Activated CD8-positive, alpha-beta memory T cell treated with anti-CD3 and anti-CD28 coated beads, Interleukin-2, amount 50 U/mL, for 1 hour (primary cell): ENCODE measurements at regions not wholly inside any gene's neighbourhood (a gene's known extent, or its start where the extent isn't known, plus 50 kb on each side); places are given as distances from the start of the nearest gene placed in this dataset.

ENCODE experiments used
- DNase-seq: peaks from one replicate; pipeline ENCODE4 v3.0.0-alpha.2; 2020; ENCODE audit errors: extremely low read depth

DNA sequence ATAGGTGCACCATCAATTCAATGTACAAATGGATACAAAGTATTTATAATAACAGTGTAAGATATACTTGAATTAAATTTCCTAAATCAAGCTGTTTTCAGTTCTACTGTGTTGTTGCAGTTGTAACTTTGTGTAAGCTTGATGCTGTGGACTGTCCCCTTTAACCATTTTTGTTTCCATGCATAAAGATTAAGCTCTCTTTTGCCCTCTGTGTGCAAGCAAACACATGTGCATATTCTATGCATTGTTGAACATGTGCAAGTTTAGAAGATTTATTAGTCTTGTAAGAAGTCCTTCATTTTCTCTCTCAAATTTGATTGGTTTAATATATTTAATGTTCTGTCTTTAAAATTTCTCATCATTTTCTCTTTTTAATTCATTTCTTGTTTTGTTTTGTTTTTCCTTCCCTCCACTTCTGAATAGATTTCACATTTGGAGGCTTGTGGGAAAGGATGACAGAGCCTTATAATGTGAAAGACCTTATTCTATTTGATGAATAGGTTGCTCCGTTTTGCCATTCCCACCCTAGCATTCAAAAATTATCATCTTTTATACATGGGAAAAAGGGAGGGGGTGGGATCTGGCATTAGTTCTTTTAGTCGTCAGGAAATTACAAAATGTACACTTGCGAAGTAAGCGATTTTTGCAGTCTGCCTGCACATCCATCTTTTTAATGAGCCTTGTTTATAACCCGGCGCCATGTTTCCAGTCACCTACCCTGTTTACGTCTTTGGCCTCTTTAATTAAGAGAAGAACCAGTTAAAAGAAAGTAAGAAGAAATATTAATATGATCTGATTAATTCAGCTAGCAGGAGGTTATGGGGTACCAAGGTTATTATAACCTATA is 961.5 kb upstream of the NR2F2 start:
- DNase-seq, result no peak

DNA sequence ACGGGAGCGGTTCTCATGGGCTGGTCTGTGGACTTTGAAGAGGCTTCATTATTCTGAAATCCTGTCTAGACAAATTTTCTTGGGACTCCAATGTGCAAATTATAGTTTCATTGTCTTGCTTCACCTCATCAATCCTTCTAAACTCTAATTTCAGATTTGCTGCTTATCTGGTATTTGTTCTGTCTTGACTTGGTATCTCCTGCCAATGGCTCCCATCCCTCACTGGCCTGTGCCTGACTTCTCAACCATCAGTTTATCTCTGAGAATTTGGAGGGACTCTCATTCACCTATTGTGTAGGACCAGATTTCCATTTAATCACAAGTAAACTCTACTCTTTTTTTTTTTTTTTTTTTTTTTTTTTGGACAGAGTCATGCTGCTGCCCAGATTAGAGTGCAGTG is 960.2 kb upstream of the NR2F2 start:
- DNase-seq, result no peak

DNA sequence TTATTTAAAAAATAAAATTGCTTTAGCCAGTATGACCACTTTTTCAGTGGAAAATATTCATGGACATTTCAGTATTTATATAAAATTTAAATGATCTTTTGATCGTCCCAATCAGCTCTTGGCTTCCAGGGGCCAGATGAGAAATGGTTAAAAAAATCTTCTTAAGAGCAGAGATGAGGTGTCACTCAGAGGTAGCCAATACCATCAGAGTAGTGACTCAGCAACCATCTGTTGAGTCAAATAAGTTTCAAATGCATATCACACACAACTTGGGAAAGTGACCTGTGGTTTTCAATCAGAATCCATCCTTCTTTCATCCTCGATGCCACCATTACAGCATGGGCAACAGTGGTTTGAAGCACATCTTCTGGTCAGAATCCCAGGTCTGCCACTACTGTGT is 958.8 kb upstream of the NR2F2 start:
- DNase-seq, result no peak

DNA sequence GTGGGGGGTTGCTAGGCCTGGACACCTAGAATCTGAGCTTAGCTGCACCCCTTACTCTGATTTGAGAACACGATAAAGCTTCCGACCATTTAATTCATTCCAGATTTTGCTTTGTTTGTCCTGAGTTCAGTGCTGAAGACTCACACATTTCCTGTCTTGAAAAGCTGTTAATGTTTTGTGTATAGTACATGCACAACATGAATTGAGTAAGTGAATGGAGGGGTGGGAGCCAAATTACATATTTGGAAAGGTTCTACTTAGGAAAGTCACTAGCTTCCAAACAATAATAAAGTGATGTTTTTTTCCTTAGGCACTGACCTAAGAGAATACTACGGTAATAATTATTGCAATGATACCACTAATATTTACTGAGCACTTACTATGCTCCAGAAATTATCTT is 955.2 kb upstream of the NR2F2 start:
- no peak for DNase-seq

DNA sequence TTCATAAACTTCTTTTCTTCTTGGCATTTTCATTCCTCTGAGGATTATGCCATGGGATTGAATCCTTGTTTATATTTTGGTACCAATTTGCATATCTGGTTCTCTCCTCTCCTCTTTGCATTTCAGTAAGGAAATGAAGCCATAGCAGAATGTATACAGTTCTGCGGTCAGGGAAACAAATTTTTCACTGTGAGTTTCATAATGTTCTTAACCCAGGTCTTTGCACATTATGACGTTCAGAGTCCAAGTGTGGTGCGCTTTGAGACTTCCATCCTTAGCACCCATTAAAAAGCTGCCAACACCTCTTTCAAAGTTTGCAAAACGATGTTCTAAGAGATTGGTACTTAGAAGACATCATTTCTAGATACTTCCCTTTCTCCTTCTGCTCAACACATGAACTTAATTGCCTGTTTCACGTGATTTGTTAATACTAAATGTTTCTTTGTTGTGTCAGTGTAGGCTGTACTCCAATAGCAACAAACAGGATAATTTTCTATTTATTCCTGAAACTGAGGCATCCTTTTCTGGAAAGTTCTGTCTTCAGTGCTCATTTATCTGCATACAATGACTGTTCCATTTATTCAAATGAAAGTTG is 953.1 kb upstream of the NR2F2 start:
- DNase-seq, result no peak

DNA sequence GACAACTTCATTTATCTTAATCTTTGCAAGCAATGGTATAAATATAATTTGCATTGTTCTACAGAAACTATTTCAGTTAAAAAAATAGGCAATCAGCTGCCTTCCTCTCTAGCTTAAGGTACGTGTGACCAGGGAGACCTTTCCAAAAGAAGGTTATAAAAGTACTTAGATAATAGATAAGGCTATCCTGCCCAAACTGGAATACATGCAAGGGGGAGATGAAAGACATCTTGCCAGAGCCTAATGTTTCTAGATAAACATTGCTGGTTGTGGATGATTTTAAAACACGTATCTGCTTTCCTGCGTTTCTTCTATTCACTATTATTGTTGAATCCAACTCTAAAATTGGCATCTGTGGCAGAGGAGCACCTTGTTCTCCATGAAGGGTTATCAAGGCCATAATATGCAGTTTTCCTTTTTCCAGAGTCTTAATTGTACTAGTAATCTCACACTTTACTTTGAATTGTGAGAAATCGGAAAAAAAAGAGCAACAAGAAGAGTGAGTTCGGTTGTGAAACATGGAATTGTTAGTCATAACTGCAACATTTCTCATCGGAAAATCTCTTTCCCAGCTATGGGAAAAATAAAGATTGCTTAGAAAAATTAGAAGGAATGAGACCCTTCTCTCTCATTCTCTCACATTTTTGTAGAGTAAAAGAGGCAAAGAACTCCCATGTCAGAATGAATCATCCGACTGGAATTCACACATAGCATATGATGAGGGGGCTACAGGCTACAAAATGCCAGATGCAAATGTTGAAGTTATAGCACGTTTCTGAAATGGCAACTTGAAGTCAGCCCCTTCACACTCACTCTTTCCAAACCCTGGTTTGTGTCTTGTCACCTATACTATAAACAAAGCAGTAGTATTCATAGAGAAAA is 936.1 kb upstream of the NR2F2 start:
- DNase-seq, result no peak

DNA sequence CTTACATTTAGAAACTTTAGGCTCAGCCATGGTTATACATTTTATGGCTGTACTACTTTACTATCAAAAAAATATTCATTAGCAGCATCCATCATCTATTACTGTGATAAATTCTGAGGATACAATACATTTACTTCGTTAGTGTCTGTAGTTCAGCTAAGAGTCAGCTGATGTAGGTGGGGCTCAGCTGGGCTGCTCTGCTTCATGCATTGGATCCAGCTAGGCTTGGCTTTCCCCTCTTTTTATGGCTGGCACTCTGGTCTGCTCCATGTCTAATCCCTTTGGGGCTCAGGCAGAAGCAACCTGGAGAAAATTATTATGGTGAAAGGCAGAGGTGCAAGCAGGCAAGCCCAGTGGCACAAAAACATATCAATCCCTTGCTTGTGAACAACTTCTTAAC is 930.1 kb upstream of the NR2F2 start:
- no peak for DNase-seq

DNA sequence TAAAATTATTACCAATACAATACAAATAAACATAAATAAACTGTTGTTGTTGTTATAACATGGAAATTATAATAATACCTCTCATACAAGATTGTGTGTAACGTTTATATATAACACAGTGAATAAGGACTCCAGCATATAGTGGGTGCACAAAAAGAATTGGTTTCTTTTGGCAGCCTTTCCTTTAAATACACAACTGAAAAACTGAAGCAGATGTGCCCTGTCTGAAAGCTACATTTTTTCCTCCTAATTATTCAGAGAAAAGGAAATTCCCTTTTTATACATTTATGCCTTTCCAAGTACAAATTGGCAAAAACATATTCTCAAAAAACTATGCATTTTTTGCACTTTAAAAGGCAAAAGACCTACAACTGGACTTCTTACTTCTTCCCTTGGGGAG is 928.9 kb upstream of the NR2F2 start:
- no peak for DNase-seq

DNA sequence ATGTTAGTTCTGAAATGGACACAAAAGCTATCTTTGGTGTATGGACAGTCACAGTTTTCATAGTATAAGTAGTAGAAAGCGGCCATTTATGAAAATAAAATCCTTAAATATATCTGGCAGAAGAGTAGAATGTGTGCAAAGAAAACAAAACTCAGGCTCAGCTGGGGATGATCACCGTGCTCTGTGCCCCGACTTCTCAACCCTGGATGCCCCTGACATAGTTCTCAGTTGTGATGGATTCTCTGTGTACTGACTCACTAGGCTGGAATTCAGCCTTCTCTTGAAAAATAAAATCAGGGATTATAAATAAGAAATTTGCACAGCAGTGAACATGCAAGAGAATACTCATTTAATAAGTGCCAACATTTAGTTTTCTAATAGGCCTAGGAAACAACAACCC is 925.1 kb upstream of the NR2F2 start:
- DNase-seq, result no peak

DNA sequence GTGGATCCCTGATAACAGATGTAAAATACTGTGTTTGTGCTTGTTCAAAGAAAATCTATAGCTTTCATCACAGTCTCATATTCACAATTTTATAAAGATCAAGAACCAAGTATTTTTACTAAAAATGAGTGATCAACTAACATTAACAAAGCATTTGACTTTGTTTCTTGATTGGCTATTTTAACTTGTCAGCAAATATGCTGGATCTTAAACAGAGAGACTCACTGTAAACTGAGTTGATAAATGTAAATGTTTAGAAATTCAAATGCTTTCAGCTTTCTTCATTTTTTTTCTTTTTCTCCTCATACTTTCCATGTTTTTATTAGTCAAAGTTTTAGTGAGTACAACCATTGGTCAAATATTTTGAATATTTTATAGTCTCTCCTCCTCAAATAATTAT is 923.0 kb upstream of the NR2F2 start:
- DNase-seq, result no peak

DNA sequence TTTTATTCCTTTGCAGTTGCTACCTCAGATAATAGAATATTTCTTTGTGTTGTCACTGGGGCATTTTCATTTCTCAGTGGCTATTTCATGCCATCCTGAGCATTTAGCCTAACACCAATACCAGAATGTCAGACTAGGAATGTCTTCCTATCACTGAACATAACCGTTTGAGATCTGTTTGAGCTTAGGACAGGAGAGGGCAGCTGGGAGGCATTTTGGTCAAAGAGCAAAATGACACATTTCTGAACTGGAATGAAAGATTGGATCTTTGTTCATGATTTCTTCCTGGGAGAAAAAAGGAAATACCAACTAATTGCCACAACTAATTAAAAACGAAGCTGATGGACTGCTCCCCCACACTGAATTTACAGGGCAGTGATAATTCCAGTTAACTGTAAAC is 921.3 kb upstream of the NR2F2 start:
- no peak for DNase-seq

DNA sequence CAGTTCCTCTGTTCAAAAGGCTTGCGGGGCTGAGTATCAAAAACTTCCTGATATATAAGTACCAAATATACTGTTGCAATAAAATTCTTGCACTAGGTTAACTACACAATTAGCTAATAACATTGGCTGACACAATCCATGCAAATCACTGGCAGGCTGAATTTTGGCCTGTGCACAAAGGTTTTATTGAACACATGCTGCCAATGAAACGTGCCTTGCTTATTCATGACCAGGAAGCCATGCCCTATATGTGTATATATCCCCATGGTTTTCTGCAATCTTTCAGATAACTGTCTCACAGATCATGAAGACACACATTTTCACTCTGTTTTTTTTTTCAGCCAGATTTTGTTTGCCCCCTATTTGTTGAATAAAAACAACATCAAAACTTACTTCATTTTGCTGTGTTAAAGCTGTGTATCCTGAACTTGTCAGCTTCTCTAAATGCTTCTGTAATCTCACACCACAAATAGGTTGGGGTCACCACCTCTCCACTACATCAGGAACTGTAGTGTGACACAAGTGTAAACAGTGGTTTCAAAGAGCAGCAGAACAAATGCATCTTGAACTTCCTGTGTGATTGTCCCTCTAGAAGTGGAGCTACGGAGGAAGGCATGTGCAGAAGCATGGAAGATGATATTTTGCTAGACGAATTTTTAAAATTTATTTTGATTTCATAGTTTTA is 920.7 kb upstream of the NR2F2 start:
- DNase-seq, result no peak

DNA sequence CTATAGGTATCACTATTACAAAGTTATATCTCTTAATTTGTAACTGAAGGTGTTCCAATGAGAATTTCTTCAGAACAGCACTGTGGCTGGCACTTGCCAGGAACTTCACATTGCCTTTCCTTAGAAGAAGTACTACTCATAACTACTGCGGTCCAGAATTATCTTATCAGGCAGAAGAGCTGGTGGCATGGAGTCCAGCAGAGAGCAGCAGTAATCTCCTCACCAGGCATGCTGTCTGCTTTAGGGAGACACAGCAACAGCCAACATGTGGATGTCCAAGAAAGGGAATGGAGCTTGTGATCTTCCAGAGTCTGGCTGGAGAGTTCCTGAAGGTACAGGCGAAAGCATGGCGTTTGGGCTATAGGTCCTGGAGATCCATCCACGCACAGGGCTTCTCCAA is 919.7 kb upstream of the NR2F2 start:
- DNase-seq, result no peak

DNA sequence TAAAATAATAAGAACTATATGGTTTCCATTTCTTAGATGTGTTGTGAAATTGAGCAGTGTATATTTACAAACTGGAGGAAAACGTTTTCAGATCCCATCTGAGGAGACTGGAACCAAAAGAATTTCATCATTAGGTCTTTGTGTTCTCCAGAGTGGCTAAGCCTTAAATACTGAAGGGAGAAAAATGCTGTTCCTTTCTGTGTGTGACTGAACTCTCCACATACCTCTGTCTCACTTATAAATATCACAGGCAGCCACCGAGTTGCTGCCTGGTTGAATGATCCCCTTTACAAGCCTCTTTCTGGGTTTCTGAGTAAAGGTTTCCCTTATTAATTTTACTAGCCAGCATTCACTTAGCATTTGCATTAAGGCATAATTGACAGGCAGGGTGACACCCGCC is 913.9 kb upstream of the NR2F2 start:
- no peak for DNase-seq

DNA sequence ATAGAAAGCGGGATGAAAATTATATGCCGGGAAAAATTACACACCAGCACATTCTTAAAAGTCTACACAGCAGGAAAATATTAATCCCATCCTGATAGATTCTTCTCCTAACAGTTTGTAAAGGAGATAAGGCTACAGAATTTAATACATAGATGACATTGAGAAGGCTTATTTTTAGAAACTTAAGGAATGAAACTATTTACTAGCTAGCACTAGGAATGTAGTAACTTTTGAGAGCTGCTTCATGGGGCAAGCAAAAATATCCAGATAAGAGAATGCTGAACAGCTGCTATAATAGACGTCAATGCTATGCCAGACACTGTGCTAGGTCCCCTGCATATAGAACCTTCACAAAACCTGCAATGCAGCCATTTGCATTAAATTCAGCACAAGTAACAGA is 912.7 kb upstream of the NR2F2 start:
- DNase-seq, result no peak

DNA sequence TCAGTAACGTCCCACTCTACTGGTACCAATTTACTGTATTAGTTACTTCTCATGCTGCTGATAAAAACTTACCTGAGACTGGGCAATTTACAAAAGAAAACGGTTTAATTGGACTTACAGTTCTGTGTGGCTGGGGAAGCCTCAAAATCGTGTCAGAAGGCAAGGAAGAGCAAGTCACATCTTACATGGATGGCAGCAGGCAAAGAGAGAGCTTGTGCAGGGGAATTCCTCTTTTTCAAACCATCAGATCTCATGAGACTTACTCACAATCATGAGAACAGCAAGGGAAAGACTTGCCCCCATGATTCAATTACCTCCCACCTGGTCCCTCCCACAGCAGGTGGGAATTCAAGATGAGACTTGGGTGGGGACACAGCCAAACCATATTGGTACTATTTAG is 908.2 kb upstream of the NR2F2 start:
- no peak for DNase-seq

DNA sequence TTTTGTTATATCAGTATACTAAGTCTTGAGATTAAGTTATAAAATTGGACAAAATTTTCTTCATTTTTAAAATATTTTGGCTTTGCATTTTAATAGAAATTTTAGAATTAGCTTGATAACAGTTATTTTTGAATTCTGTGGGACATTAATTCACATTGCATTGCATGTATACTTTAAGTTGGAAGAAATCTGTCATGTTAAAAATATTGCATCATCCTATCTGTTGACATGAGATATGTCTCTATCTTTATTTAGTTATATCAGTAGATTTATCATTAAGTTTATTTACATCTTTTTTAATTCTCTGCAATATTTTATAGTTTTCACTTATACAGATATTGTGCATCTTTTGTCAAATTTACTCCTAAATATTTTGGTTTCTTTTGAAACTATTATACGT is 904.6 kb upstream of the NR2F2 start:
- no peak for DNase-seq

DNA sequence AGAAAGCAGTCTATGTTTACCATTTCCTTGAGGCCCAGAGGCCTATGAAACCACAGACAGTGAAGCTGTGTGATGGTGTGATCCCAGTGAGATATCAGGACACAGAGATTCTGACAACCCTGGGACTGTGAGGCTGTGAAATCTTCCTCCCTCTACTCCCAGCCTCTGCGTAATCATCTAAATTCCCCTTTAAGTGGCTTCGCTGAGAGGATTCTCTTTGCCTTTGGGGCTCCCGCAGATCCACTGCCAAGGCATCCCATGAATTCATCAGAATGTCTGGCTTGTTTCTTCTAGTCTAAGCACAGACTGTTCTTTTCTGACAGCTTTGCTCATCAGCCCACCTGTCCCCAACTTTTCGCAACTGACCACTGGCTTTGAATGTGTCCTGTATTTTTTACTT is 901.2 kb upstream of the NR2F2 start:
- no peak for DNase-seq

DNA sequence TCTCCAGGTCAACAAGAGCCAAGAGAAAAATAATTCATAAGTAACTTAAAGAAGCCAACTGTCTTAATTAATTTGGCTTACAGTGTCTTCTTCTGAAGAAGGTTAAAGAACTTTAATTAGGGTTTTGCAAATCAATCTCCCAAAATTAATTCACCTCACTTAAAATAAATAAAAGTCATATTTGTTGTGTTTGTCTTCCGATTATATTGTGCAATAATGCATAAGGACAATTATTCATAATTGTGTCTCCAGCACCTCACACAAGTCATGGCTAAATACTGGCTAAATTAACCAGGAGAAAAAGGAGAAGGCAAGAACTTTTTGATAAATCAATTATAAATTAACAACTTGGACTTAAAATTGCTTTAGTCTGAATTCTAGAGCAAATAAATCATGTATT is 899.0 kb upstream of the NR2F2 start:
- no peak for DNase-seq

DNA sequence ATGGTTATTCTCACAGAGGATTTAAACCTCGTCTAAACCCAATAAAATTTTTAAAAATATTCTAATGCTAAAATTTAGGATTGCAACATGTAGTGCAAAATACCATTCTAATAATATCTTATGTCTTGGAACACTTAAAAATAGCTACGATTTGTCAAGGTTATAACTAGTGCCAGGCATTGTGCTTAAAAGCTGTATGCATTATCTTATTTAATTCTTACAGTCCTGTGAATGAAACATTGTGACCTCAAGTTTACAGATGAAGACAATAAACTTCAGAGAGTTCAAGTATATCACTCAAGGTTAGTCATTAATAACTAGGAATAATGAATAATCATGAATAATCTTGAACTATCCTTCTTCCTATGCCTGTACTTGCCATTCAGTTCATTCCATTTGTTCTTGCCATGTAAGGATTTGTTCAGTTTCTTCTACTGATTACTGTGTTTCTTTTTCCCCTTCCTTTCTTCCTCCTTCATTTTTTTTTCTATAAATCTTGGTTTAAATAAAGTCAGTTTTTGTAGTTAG is 897.6 kb upstream of the NR2F2 start:
- DNase-seq, result no peak

DNA sequence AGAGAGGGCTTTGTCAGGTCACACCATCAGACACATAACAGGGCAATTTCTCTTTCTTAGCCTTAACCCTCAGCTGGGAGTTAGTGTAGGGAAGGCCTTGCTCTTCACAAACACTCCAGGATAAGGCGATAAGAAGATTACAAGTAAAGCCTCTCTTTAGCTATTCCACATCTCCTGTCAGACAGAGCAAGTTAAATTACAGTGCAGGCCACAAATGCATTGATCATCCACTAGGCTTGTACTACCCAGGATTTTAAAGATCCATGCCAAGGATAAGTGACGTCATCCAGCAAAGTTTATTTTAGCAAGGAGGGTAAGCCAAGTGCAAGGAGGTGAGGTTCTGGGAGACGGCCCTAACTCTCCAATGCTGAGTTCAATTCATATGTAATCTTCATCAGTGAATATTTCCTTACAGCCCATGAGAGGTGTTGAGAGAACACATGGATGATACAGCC is 890.6 kb upstream of the NR2F2 start:
- no peak for DNase-seq

DNA sequence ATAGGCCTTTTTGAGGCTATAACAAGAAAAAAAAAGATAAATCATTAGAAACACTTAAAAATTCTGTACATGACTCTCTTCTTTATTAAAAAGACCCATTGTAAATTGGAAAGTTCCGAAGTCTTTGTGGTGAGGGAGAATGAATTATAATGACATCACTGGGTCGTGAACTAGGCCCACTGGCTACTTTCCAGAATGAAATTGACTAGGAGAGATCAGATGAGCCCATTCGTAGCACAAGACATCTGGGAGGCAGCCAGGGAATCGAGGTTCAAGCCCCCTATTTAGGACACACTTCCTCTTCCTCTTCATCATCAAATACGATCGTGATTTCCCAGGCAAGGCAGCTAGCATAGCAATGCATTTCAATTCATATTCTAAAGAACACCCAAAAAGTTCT is 889.8 kb upstream of the NR2F2 start:
- DNase-seq, result no peak
